ENCODE measurements at regions not wholly inside any gene's neighbourhood (a gene's known extent, or its start where the extent isn't known, plus 50 kb on each side); places are given as distances from the start of the nearest gene placed in this dataset.

DNA sequence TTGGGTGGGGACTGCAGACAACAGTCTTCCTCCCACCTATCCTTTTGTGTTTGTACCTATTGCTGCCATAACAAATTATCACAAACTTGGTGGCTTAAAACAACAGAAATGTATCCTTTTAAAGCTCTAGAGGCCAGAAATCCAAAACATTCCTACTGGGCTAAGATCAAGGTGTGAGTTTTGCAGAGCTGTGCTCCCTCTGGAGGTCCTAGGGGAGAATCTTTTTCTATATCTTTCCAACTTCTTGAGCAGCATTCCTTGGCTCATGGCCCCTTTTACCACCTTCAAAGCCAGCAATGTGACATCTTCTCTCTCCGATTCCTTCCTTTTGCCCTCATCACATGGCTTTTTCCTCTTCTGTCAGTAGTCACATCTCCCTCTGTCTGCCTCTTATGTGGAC, 190.6 kb downstream of the TTC8 start:
- TF ChIP-seq EP300 (IDR thresholded peaks at IDR 0.05) (no peak), CTCF (IDR thresholded peaks at IDR 0.05) (no peak), POLR2AphosphoS5 (IDR thresholded peaks at IDR 0.05) (no peak), POLR2A (IDR thresholded peaks at IDR 0.05) (no peak)
- Histone ChIP-seq H3K27me3 (peaks cover 16% of the 10 kb centered on the region), H3K4me3 (no peak overlapping the region), H3K36me3 (no peaks in the 10 kb centered on the region), H3K27ac (no peak overlapping the region), H3K4me1 (no peaks in the 10 kb centered on the region), H3K9me3 (no peaks in the 10 kb centered on the region)
- WGBS, result 96% methylated on average over 1 of the region's 1 CpG
- DNase-seq (ENCODE audit: low spot score in 2 of 2), result no peak

DNA sequence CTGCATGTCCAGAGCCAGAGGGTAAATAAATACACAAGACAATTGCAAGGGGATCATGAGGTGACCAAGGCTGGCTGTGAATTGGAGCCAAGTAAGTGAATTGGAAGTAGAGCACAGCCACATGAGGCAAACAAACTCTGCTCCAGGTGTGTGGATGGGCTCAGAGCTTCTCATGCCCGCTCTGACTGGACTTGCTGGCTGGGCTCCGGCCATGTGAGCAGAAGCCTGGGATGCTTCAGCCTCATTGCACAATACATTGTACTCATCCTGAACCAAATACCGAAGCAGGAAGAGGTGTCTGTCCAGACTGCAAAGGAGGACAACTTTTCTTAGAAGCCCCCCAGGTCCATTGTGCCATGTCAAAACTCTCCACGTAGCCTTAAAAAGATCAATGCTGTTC, 193.0 kb downstream of the TTC8 start:
- no peak for DNase-seq (ENCODE audit: low spot score in 2 of 2)
- Histone ChIP-seq H3K9me3 (no peaks in the 10 kb centered on the region), H3K36me3 (no peaks in the 10 kb centered on the region), H3K4me1 (no peaks in the 10 kb centered on the region), H3K27me3 (peaks cover 16% of the 10 kb centered on the region), H3K27ac (no peak overlapping the region), H3K4me3 (no peak overlapping the region)
- TF ChIP-seq EP300 (IDR thresholded peaks at IDR 0.05) (no peak), POLR2A (IDR thresholded peaks at IDR 0.05) (no peak), POLR2AphosphoS5 (IDR thresholded peaks at IDR 0.05) (no peak), CTCF (IDR thresholded peaks at IDR 0.05) (no peak)
- WGBS, result 84% methylated on average over 4 of the region's 4 CpGs

GRCh38 chr14:89022274-89022673, 197.8 kb downstream of the TTC8 start:
- no peak for TF ChIP-seq CTCF (IDR thresholded peaks at IDR 0.05)
- 87% methylated on average over 4 of the region's 4 CpGs for WGBS
- Histone ChIP-seq H3K4me3 (no peak overlapping the region), H3K27me3 (peaks cover 17% of the 10 kb centered on the region), H3K9me3 (no peaks in the 10 kb centered on the region), H3K36me3 (no peaks in the 10 kb centered on the region), H3K27ac (no peak overlapping the region), H3K4me1 (peaks cover 18% of the 10 kb centered on the region)
- DNase-seq (ENCODE audit: low spot score in 2 of 2), result no peak

DNA sequence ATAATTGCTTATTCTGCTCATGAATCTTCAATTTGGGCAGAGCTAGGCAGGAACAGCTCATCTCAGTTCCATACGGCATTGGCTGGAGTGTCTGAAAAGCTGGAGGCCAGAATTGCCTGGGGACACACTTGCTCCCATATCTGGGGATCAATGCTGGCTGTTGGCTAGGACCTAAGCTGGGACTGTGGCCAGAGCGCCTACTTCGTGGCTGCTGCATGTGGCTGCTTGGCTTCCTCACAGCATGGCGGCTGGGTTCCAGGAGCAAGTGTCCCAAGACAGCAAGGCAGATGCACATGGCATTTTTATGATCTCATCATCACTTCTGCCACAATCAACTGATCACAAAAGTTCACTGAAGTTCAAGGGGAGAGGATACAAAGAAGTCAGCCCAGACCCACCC, 200.2 kb downstream of the TTC8 start:
- no peak for TF ChIP-seq EP300 (IDR thresholded peaks at IDR 0.05)
- TF ChIP-seq POLR2A (IDR thresholded peaks at IDR 0.05), result no peak
- TF ChIP-seq POLR2AphosphoS5 (IDR thresholded peaks at IDR 0.05), result no peak
- TF ChIP-seq CTCF (IDR thresholded peaks at IDR 0.05), result no peak
- Histone ChIP-seq H3K9me3 (no peaks in the 10 kb centered on the region), H3K36me3 (no peaks in the 10 kb centered on the region), H3K4me1 (peaks cover 22% of the 10 kb centered on the region), H3K4me3 (no peak overlapping the region), H3K27me3 (peaks cover 31% of the 10 kb centered on the region), H3K27ac (no peak overlapping the region)
- DNase-seq (ENCODE audit: low spot score in 2 of 2), result no peak
- 69% methylated on average over 4 of the region's 4 CpGs for WGBS

GRCh38 chr14:89025561-89026236, 201.2 kb downstream of the TTC8 start:
- H3K27ac ChIP-seq, result peak overlapping the region; percentile 50
- peaks cover 22% of the 10 kb centered on the region for H3K4me1 ChIP-seq
- TF ChIP-seq CTCF (IDR thresholded peaks at IDR 0.05) (no peak), EP300 (IDR thresholded peaks at IDR 0.05) (no peak), POLR2A (IDR thresholded peaks at IDR 0.05) (no peak)
- H3K9me3 ChIP-seq, result no peaks in the 10 kb centered on the region
- no peaks in the 10 kb centered on the region for H3K36me3 ChIP-seq
- 24% methylated on average over 12 of the region's 15 CpGs for WGBS
- H3K27me3 ChIP-seq, result peaks cover 31% of the 10 kb centered on the region
- no peak overlapping the region for H3K4me3 ChIP-seq
- peak; percentile 85 for DNase-seq (ENCODE audit: low spot score in 2 of 2)

All from suprapubic skin (tissue), 4 donors.